GM23338 (cell line): ENCODE measurements at regions not wholly inside any gene's neighbourhood (a gene's known extent, or its start where the extent isn't known, plus 50 kb on each side); places are given as distances from the start of the nearest gene placed in this dataset.

Experiments
- CTCF ChIP-seq, 2 experiments: fragments of 200-600 bp in 1 of 2; sonication (generic) in 1 of 2; conservative IDR thresholded peaks; 2 replicates each; pipeline versions ENCODE4 v1.5.1 to v1.6.1; 2016 to 2017; ENCODE audit warnings: antibody characterized with exemption in 2 of 2, low read depth in 2 of 2, mild to moderate bottlenecking in 2 of 2, moderate library complexity in 1 of 2
- EZH2 ChIP-seq: fragments of 200-600 bp; sonication (generic); IDR thresholded peaks from one replicate; pipeline ENCODE4 v1.8.0; 2017; ENCODE audit warnings: antibody characterized with exemption, mild to moderate bottlenecking, low read depth; ENCODE audit not compliant: unreplicated experiment
- EZH2phosphoT487 ChIP-seq: fragments of 200-600 bp; sonication (generic); IDR thresholded peaks from one replicate; pipeline ENCODE4 v1.8.1; 2018; ENCODE audit warnings: antibody characterized with exemption; ENCODE audit not compliant: unreplicated experiment

- TF ChIP-seq CTCF (conservative IDR thresholded peaks at IDR 0.05; ENCODE audit: low read depth in 2 of 2) (no peak), EZH2 (no peak), EZH2phosphoT487 (no peak)
These were observed 493.1 kb downstream of the DNAJB9 start for GRCh38 chr7:109062798-109063197.
